ACC112 (cell line): ENCODE measurements at regions not wholly inside any gene's neighbourhood (a gene's known extent, or its start where the extent isn't known, plus 50 kb on each side); places are given as distances from the start of the nearest gene placed in this dataset.

Source experiments
- H2AFZ ChIP-seq: fragments of 200-600 bp; sonication (generic); one replicate; pipeline ENCODE4 v1.6.0; 2017; ENCODE audit warnings: antibody characterized with exemption, low read length; ENCODE audit not compliant: unreplicated experiment
- H3K27ac ChIP-seq: fragments of 200-600 bp; sonication (generic); 2 replicates; pipeline ENCODE4 v1.5.1; 2014; ENCODE audit warnings: low read depth, mild to moderate bottlenecking, antibody characterized with exemption, low read length, moderate library complexity
- H3K27me3 ChIP-seq: fragments of 200-600 bp; sonication (generic); 2 replicates; pipeline ENCODE4 v1.6.1; 2014; ENCODE audit warnings: mild to moderate bottlenecking, antibody characterized with exemption, low read length, moderate library complexity, mixed read lengths; ENCODE audit not compliant: insufficient read depth
- H3K36me3 ChIP-seq: fragments of 200-600 bp; sonication (generic); 2 replicates; pipeline ENCODE4 v1.6.1; 2016; ENCODE audit warnings: mild to moderate bottlenecking, antibody characterized with exemption, low read length, moderate library complexity, mixed read lengths; ENCODE audit not compliant: insufficient read depth
- H3K4me1 ChIP-seq: fragments of 200-600 bp; sonication (generic); one replicate; pipeline ENCODE4 v1.6.1; 2016; ENCODE audit warnings: low read length, mixed read lengths; ENCODE audit not compliant: insufficient read depth, unreplicated experiment, control insufficient read depth
- H3K4me3 ChIP-seq: fragments of 200-600 bp; sonication (generic); 2 replicates; pipeline ENCODE4 v1.5.1; 2014; ENCODE audit warnings: mild to moderate bottlenecking, low read depth, low read length
- H3K79me2 ChIP-seq: fragments of 200-600 bp; sonication (generic); one replicate; pipeline ENCODE4 v1.6.0; 2016; ENCODE audit warnings: low read length; ENCODE audit not compliant: control insufficient read depth, unreplicated experiment, insufficient read depth

DNA sequence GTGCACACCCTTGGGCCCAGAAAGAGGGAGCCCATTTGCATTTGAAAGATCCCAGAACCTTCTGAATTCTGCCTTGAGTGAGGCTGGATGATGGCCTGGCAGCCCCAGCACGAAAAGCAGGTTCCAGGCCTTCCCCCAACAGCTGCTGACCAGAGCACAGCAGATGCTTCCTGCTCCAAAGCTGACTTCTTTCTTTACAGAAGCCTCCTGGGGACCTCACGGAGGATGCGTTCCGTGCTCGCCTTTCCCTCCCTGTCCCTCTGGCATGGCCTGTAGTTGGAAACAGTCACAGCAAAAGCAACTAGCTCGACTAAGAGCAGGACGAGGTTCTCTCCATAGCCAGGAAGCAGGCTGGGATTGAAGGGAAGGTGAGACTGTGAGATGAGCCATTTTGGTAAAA, 107.7 kb upstream of the B3GAT1 start:
- Histone ChIP-seq H3K27me3 (no peaks in the 10 kb centered on the region), H3K4me3 (no peak overlapping the region), H3K27ac (no peak overlapping the region), H3K36me3 (no peaks in the 10 kb centered on the region), H2AFZ (no peak overlapping the region), H3K79me2 (no peaks in the 10 kb centered on the region), H3K4me1 (no peaks in the 10 kb centered on the region)

- Histone ChIP-seq H3K27me3 (no peaks in the 10 kb centered on the region), H3K36me3 (no peaks in the 10 kb centered on the region), H3K4me1 (no peaks in the 10 kb centered on the region), H2AFZ (no peak overlapping the region), H3K27ac (no peak overlapping the region), H3K4me3 (no peak overlapping the region), H3K79me2 (no peaks in the 10 kb centered on the region)
These were observed 107.3 kb upstream of the B3GAT1 start for GRCh38 chr11:134519390-134519750.

DNA sequence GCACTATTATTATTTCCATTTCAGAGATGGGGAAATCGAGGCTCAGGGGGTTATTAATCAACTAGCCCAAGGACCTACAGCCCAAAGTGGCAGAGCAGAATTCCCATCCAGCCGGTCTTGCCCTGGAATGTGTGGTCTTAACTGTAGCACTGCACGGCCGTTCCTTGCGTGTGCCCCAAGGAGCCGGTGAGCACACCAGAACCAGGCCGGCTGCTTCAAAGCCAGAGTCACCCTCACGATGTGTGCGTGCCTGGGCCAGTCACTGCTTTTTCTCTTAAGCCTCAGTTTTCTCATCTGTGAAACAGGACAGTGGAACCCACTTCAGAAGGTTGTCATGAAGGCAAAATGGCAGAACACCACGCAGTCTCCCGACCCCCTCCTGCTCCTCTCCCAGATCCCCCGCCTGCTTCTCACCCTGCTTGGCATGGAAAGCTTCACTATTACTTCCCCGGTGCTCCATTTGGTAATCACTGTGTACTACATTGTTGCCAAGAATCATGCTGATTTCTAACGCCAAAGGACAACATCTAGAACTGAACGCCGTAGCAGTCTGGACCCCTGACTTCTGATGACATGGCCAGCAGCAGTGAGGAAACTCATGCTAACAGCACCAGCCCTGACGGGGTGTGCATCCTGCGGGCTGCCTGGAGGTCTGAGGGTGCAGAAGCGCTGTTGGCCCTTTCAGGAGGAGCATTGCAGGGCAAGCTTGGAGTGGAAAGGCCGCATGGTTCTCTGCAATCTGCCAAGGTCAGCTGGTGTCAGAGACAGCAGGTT, 106.8 kb upstream of the B3GAT1 start:
- Histone ChIP-seq H3K4me3 (no peak overlapping the region), H3K27me3 (no peaks in the 10 kb centered on the region), H3K36me3 (no peaks in the 10 kb centered on the region), H3K79me2 (no peaks in the 10 kb centered on the region), H2AFZ (no peak overlapping the region), H3K4me1 (no peaks in the 10 kb centered on the region), H3K27ac (no peak overlapping the region)

- Histone ChIP-seq H3K36me3 (no peaks in the 10 kb centered on the region), H3K27me3 (no peaks in the 10 kb centered on the region)
These were observed 105.7 kb upstream of the B3GAT1 start for GRCh38 chr11:134517621-134518293.

GRCh38 chr11:134517115-134517514, 105.1 kb upstream of the B3GAT1 start:
- Histone ChIP-seq H3K27ac (no peak overlapping the region), H3K36me3 (no peaks in the 10 kb centered on the region), H3K4me3 (no peak overlapping the region), H2AFZ (no peak overlapping the region), H3K4me1 (no peaks in the 10 kb centered on the region), H3K27me3 (no peaks in the 10 kb centered on the region), H3K79me2 (no peaks in the 10 kb centered on the region)

More at GRCh38 chr11:134517621-134518293, 105.7 kb upstream of the B3GAT1 start:
- no peak overlapping the region for H3K27ac ChIP-seq
- H3K4me3 ChIP-seq: no peak overlapping the region
- H3K4me1 ChIP-seq: no peaks in the 10 kb centered on the region
- H2AFZ ChIP-seq: no peak overlapping the region
- no peaks in the 10 kb centered on the region for H3K79me2 ChIP-seq

GRCh38 chr11:134516529-134516928, 104.5 kb upstream of the B3GAT1 start:
- H3K27me3 ChIP-seq: no peaks in the 10 kb centered on the region

DNA sequence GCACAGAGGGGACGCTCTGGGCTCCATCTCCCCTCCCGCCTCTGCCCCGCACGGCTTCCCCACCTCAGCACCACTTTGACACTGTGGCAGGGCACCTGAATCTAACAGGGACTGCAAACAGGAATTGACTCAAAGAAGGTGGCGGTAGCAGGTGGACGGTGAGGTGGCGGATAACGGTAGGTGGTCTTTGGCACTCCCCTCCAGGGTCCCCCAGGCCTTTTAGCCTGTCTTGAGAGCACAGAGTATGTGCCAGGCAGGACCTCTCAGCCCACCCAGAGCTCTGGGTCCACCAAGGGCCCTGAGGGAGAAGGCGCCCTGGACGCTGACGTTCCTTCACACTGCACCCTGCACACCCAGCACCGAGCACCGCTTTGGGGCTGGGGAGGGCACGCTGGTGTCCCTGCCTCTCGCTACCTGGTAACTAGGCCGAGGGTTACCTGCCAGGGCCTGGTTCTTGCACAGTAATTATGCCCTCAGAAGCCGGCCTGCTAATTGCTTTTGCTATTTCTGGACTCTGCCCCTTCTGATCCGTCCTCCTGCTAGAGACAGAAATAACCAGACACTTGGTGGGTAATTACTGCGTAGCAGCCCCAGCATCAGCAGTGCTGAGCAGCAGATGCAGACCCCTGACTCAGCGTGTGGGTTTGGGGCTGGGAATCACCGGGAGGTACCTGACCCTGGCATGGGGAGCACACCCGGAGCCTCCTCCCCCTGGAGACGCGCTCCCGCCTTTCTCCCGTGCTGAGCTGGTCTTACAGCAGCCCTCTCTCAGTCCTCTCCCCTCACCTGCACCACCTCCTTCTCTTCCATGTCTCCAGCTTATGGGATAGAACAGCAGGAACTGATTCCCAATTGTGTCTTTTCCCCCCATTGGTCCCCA, 103.3 kb upstream of the B3GAT1 start:
- H3K27ac ChIP-seq: no peak overlapping the region
- no peak overlapping the region for H3K4me3 ChIP-seq
- H3K79me2 ChIP-seq: no peaks in the 10 kb centered on the region

More at GRCh38 chr11:134516529-134516928, 104.5 kb upstream of the B3GAT1 start:
- no peaks in the 10 kb centered on the region for H3K79me2 ChIP-seq
- H3K36me3 ChIP-seq: no peaks in the 10 kb centered on the region
- H2AFZ ChIP-seq: no peak overlapping the region
- no peaks in the 10 kb centered on the region for H3K4me1 ChIP-seq
- no peak overlapping the region for H3K27ac ChIP-seq
- H3K4me3 ChIP-seq: no peak overlapping the region

DNA sequence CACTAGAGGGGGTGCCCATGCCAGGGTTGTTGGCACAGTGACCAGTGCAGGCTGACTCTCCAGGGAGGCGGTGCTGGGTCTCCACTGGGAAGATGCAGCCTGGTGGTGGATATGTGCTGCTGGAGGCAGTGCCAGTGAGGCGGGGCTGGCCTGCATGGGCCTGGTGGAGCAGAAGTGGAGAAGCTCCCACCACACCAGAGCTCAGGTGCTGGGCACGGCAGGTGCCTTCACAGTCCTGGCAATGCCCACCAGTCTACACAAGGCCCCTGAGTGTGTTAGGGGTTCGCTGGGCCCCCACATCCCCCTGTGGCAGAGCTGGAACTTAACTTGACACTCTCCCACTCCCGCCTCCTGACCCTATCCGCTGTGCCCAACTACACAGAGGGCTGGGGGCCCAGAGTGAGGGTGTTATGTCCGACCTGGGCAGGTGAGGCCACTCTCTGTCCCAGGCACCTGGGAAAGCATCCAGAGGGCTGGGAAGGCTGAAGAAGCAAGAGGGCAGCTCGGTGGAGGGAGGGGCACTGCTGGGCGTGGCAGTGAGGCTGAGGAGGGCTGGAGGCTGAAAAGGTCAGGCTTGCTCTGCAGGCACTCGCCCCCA, 102.4 kb upstream of the B3GAT1 start:
- Histone ChIP-seq H3K36me3 (no peaks in the 10 kb centered on the region), H3K4me1 (no peaks in the 10 kb centered on the region)

More for the DNA sequence above, 103.3 kb upstream of the B3GAT1 start:
- no peak overlapping the region for H2AFZ ChIP-seq
- no peaks in the 10 kb centered on the region for H3K36me3 ChIP-seq
- H3K4me1 ChIP-seq: no peaks in the 10 kb centered on the region
- no peaks in the 10 kb centered on the region for H3K27me3 ChIP-seq

DNA sequence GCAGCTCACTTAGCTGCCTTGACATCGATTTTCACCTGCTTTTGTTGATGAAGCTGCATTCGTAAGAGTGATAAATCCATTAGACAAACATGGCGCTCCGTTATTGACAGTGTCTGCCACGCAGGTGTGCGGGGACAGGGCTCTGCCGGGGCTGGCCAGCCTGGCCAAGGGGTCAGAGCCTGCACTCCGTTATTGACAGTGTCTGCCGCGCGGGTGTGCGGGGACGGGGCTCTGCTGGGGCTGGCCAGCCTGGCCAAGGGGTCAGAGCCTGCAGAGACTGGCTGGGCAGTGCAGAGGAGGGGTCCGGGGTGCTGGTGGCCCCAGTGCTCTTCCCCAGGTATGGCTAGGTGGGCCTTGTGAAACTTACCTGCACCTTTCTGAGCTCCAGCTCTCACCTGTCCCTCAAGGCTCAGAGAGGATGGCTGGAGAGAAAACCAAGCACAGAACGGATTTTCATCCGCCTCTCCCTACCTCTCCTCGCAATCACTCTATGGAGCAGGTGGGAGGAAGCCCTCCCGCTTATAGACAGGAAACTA, 101.6 kb upstream of the B3GAT1 start:
- Histone ChIP-seq H3K27ac (no peak overlapping the region), H3K79me2 (no peaks in the 10 kb centered on the region), H3K4me3 (no peak overlapping the region), H3K27me3 (no peaks in the 10 kb centered on the region), H3K36me3 (no peaks in the 10 kb centered on the region), H2AFZ (no peak overlapping the region), H3K4me1 (no peaks in the 10 kb centered on the region)

More for the DNA sequence above, 102.4 kb upstream of the B3GAT1 start:
- Histone ChIP-seq H3K4me3 (no peak overlapping the region), H3K27me3 (no peaks in the 10 kb centered on the region), H3K79me2 (no peaks in the 10 kb centered on the region), H2AFZ (no peak overlapping the region), H3K27ac (no peak overlapping the region)
